ENCODE measurements at regions not wholly inside any gene's neighbourhood (a gene's known extent, or its start where the extent isn't known, plus 50 kb on each side); places are given as distances from the start of the nearest gene placed in this dataset.

DNA sequence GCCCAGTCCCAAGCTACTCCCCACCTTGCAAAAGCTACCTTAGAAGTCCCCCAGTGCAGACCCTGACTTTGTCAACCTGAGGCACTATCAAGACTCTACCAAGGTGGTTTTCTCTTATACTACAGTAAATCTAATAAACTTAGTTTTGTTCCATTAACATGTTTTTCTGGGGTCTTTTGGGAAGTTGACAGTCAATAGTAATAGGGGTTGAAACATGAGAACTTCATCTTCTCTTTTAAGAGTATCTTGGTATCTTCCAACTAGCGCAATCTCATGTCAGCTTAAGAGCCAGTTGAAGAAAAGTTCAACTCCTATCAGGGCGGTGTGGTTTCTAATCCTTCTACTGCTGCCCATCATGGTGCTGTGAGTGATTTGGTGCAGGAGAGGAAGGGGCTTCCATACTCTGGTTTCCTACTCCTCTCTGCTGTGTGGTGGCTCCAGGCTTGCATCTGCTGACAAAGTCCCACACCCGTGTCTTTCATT is 164.2 kb downstream of the FOXA2 start:
- no peak for TF ChIP-seq CTCF (IDR thresholded peaks at IDR 0.05)
- Histone ChIP-seq H3K27ac (no peak overlapping the region), H3K27me3 (no peaks in the 10 kb centered on the region), H3K4me3 (ENCODE audit: low read depth in 1 of 2, low read length in 1 of 2) (no peak overlapping the region), H3K4me1 (ENCODE audit: control insufficient read depth in 1 of 2, insufficient read depth in 1 of 2, low read depth in 1 of 2, low read length in 1 of 2) (no peaks in the 10 kb centered on the region), H3K36me3 (no peaks in the 10 kb centered on the region), H3K9me3 (no peaks in the 10 kb centered on the region)

- Histone ChIP-seq H3K27ac (no peak overlapping the region), H3K4me3 (ENCODE audit: low read depth in 1 of 2, low read length in 1 of 2) (no peak overlapping the region)
Observed at GRCh38 chr20:22418738-22419137, 165.6 kb downstream of the FOXA2 start.

GRCh38 chr20:22414305-22414742 is 170.0 kb downstream of the FOXA2 start:
- Histone ChIP-seq H3K27me3 (no peaks in the 10 kb centered on the region), H3K9me3 (no peaks in the 10 kb centered on the region), H3K36me3 (no peaks in the 10 kb centered on the region), H3K4me3 (ENCODE audit: low read depth in 1 of 2, low read length in 1 of 2) (no peak overlapping the region), H3K27ac (no peak overlapping the region), H3K4me1 (ENCODE audit: control insufficient read depth in 1 of 2, insufficient read depth in 1 of 2, low read depth in 1 of 2, low read length in 1 of 2) (no peaks in the 10 kb centered on the region)
- TF ChIP-seq CTCF (IDR thresholded peaks at IDR 0.05) = no peak

More at GRCh38 chr20:22418738-22419137, 165.6 kb downstream of the FOXA2 start:
- Histone ChIP-seq H3K27me3 (no peaks in the 10 kb centered on the region), H3K4me1 (ENCODE audit: control insufficient read depth in 1 of 2, insufficient read depth in 1 of 2, low read depth in 1 of 2, low read length in 1 of 2) (no peaks in the 10 kb centered on the region), H3K36me3 (no peaks in the 10 kb centered on the region), H3K9me3 (no peaks in the 10 kb centered on the region)
- TF ChIP-seq CTCF (IDR thresholded peaks at IDR 0.05) = no peak

- H3K4me3 ChIP-seq (ENCODE audit: low read depth in 1 of 2, low read length in 1 of 2) = no peak overlapping the region
- no peak overlapping the region for H3K27ac ChIP-seq
- no peak for TF ChIP-seq CTCF (IDR thresholded peaks at IDR 0.05)
- no peaks in the 10 kb centered on the region for H3K9me3 ChIP-seq
- H3K4me1 ChIP-seq (ENCODE audit: control insufficient read depth in 1 of 2, insufficient read depth in 1 of 2, low read depth in 1 of 2, low read length in 1 of 2) = no peaks in the 10 kb centered on the region
- no peaks in the 10 kb centered on the region for H3K27me3 ChIP-seq
- H3K36me3 ChIP-seq = no peaks in the 10 kb centered on the region
Observed at GRCh38 chr20:22412977-22413868, 171.1 kb downstream of the FOXA2 start.

DNA sequence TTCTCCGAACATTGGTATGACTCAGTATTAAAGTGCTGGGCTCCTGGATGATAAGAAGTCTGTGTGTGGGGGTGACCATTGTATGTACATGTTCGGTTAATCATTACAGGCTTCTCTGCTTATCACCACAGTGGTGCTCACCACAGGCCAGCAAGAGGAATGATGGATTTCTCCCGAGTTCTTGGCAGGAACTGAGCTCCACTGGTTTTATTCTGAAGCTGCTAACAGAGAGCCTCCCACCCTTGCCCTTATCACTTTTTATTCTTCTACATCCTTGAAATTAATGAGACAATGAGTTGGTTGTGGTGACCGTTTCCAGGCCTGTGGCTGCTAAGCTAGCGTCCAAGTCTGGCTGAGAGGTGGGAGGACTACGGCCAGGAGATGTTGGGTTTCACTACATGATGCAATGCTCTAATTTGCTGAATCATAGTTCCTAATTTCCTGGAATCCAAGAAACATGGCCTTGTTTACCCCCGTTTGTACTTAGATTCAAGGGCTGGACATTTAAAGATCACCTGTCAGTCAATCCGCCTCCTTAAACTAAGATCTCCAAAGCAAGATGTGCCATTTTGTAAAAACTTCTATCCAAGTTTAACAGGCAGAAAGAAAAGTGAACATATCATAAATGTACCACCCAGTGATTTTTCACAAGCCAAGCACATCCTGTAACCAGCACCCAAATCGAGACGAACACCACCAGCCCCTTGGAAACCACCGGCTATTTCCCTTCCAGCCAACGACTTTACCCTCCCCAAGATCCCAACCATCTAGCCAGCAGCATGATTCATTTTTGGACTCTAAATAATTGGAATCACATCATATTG is 172.5 kb downstream of the FOXA2 start:
- Histone ChIP-seq H3K9me3 (no peaks in the 10 kb centered on the region), H3K4me3 (ENCODE audit: low read depth in 1 of 2, low read length in 1 of 2) (no peak overlapping the region), H3K27ac (no peak overlapping the region), H3K36me3 (no peaks in the 10 kb centered on the region), H3K27me3 (no peaks in the 10 kb centered on the region), H3K4me1 (ENCODE audit: control insufficient read depth in 1 of 2, insufficient read depth in 1 of 2, low read depth in 1 of 2, low read length in 1 of 2) (no peaks in the 10 kb centered on the region)
- TF ChIP-seq CTCF (IDR thresholded peaks at IDR 0.05) = no peak

Data from neutrophil (primary cell).